ENCODE measurements at regions not wholly inside any gene's neighbourhood (a gene's known extent, or its start where the extent isn't known, plus 50 kb on each side); places are given as distances from the start of the nearest gene placed in this dataset.
"Not testable (repeated sequence)": the region's sequence is repeated elsewhere in the genome, so short reads cannot be mapped to it uniquely, and the experiment has no call there.

DNA sequence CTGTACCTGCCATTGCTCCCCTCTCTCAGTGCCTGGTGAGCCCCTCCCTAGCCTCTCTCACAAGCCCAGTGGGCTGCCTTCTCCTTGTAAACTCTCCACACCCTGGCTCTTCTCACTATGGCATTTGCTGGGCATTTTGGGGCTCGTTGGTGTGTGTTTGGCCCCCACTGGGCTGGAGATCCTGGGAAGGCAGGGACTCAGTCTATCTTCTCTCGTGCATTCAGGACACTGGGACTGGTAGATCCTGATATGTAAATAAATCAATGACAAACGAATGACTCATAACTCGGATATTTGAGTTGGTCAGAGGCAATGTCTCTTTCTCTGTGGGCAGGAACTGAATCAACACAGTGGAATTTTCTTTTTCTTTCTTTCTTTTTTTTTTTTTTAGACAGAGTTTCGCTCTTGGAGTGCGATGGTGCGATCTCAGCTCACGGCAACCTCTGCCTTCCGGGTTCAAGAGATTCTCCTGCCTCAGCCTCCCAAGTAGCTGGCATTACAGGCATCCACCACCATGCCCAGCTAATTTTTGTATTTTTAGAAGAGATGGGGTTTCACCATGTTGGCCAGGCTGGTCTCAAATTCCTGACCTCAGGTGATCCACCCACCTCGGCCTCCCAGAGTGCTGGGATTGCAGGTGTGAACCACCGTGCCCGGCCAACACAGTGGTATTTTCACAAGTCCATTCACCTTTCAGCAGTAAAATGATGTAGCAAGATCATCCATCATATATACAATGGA, 144.6 kb upstream of the SPRED2 start:
- Histone ChIP-seq H3K9me3 (replicated peaks) (peaks cover 6% of the 10 kb centered on the region), H3K27me3 (replicated peaks) (no peaks in the 10 kb centered on the region), H3K4me1 (replicated peaks) (peaks cover 25% of the 10 kb centered on the region), H3K27ac (peak overlapping the region; percentile 95), H3K36me3 (no peaks in the 10 kb centered on the region), H3K4me3 (no peak overlapping the region)
- peak; percentile 69 to 95 for DNase-seq (ENCODE audit: low read depth in 1 of 2, low spot score in 2 of 2)

DNA sequence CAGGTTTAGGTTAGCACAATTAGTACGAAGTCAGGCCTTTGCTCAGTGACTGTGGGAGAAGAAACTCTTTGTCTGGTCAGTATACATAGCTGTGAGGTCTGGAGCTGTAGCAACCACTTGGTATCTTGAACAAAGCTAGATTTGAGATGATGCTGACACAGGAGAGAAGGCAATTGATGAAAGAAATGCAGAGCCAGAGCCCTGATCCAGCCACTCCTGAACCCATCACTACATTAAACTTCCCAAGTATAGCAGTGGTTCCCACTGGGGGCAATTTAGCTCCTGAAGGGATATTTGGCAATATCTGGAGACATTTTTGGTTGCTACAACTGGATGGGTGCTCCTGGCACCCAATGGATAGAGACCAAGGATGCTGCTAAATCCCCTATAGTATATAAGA, 143.9 kb upstream of the SPRED2 start:
- Histone ChIP-seq H3K27me3 (replicated peaks) (no peaks in the 10 kb centered on the region), H3K4me3 (no peak overlapping the region), H3K9me3 (replicated peaks) (peaks cover 6% of the 10 kb centered on the region), H3K4me1 (replicated peaks) (peaks cover 25% of the 10 kb centered on the region), H3K36me3 (no peaks in the 10 kb centered on the region), H3K27ac (peak overlapping the region; percentile 95)
- DNase-seq (ENCODE audit: low read depth in 1 of 2, low spot score in 2 of 2): no peak

DNA sequence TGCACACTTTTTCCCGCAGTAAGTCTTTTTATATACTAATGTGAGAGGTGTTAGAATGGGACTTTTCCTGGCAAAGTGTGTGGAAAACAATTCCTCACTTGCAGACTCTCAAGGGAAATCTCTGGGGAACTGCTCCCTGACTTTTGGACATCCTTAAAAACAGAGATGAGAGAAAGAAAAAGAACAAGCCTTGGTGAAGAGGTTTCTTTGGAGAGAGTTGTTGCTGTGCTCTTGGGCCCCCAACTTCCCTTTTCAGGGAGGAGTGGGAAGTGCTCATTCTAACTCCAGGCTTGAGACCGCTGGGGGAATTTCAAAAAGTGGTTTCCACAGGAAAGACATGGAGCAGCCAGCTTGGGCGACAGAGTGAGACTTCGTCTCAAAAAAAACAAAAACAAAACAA, 142.6 kb upstream of the SPRED2 start:
- Histone ChIP-seq H3K36me3 (no peaks in the 10 kb centered on the region), H3K9me3 (replicated peaks) (peaks cover 6% of the 10 kb centered on the region), H3K27ac (0 out of 2 replicates have a peak overlapping the region, but pooled peaks have one; percentile 12), H3K4me3 (no peak overlapping the region), H3K27me3 (replicated peaks) (no peaks in the 10 kb centered on the region), H3K4me1 (replicated peaks) (peaks cover 24% of the 10 kb centered on the region)
- no peak for DNase-seq (ENCODE audit: low read depth in 1 of 2, low spot score in 2 of 2)

DNA sequence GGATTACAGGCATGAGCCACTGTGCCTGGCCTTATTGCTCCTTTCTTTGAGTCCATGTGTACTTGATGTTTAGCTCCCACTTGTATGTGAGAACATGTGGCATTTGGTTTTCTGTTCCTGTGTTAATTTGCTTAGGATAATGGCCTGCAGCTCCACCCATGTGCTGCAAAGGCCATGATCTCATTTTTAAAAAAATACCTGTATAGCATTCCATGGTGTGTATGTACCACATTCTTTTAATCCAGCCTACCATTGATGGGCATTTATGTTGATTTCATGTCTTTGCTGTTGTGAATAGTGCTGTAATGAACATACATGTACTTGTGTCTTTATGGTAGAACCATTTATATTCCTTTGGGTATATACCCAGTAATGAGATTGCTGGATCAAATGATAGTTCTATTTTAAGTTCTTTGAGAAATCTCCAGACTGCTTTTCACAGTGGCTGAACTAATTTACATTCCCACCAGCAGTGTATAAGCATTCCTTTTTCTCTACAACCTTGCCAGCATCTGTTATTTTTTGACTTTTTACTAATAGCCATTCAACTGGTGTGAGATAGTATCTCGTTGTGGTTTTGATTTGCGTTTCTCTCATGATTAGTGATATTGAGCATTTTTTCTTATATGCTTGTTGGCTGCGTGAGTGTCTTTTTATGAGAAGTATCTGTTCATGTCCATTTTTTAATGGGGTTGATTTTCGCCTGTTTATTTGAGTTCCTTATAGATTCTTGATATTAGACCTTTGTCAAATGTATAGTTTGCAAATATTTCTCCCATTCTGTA, 136.4 kb upstream of the SPRED2 start:
- DNase-seq (ENCODE audit: low read depth in 1 of 2, low spot score in 2 of 2); H3K27me3 ChIP-seq (replicated peaks); H3K27ac ChIP-seq; H3K4me3 ChIP-seq; H3K9me3 ChIP-seq (replicated peaks); H3K36me3 ChIP-seq; H3K4me1 ChIP-seq (replicated peaks): not testable (repeated sequence)

DNA sequence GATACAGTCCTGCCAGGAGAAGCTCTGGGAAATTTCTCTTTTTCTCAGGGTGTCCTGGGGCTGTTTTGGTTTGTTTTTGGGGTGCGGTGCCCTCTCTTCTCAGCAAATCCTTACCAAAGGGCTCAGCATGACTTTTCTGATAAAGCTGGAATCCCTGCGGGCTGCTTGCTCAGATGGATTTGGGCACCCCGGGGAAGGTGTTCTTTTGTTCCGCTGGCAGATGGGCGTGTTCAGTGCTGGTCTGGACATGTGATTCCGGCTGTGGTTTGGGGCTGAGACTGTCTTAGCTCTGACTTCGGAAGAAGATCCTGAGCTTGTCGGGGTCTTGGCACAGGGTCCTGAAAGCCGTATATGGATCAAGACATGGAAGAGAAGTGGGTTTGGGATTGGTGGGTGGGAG, 134.2 kb upstream of the SPRED2 start:
- Histone ChIP-seq H3K27me3 (replicated peaks) (no peaks in the 10 kb centered on the region), H3K27ac (no peak overlapping the region), H3K4me3 (no peak overlapping the region)

DNA sequence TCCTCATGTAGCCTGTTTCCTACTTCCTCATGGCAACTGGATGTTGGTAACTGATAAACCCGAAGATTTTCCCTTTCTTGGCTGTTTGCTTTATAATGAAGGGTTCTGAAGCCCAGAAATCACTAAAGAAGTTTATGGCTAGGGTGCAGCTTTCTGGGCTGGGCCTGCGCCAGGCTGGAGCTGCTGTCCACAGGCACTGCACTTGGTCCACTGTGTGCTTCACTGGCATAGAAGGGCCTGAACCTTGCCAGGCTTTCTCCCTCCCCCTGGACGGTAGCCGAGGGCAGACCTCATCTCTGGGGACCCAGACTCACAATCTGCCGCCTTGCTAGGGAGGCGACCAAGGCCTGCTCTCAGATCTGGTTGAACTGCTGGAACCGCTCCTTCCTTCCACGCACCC, 133.3 kb upstream of the SPRED2 start:
- H3K9me3 ChIP-seq (replicated peaks): no peaks in the 10 kb centered on the region
- no peak overlapping the region for H3K27ac ChIP-seq
- DNase-seq (ENCODE audit: low read depth in 1 of 2, low spot score in 2 of 2): no peak
- no peak overlapping the region for H3K4me3 ChIP-seq
- H3K36me3 ChIP-seq: no peaks in the 10 kb centered on the region
- H3K4me1 ChIP-seq (replicated peaks): no peaks in the 10 kb centered on the region; the same call in 1 of the 2 replicates
- H3K27me3 ChIP-seq (replicated peaks): no peaks in the 10 kb centered on the region

More for the DNA sequence above, 134.2 kb upstream of the SPRED2 start:
- H3K4me1 ChIP-seq (replicated peaks): no peaks in the 10 kb centered on the region; the same call in 1 of the 2 replicates
- no peaks in the 10 kb centered on the region for H3K9me3 ChIP-seq (replicated peaks)
- no peaks in the 10 kb centered on the region for H3K36me3 ChIP-seq
- DNase-seq (ENCODE audit: low read depth in 1 of 2, low spot score in 2 of 2): no peak

DNA sequence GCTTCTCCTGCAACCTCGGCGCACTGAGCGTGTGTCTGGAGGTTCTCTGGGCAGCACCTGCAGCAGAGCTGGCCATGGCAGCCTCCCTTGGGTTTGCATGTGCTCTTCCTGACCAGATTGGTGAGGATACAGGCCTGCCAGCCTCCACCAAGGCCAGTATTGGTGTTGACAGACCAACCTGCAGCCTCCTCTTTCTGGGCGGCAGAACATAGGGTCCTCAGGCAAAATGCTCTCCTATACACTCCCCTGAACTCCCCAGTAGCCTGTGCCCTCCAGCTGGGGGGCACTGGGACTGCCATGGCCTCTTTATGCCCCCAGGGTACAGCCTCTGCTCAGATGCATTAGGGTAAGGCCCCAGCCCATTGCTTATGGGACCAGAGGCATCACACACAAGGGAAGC, 131.9 kb upstream of the SPRED2 start:
- Histone ChIP-seq H3K9me3 (replicated peaks) (no peaks in the 10 kb centered on the region), H3K4me3 (no peak overlapping the region), H3K27me3 (replicated peaks) (no peaks in the 10 kb centered on the region), H3K4me1 (replicated peaks) (no peaks in the 10 kb centered on the region; the same call in 1 of the 2 replicates), H3K36me3 (no peaks in the 10 kb centered on the region), H3K27ac (no peak overlapping the region)
- no peak for DNase-seq (ENCODE audit: low read depth in 1 of 2, low spot score in 2 of 2)

DNA sequence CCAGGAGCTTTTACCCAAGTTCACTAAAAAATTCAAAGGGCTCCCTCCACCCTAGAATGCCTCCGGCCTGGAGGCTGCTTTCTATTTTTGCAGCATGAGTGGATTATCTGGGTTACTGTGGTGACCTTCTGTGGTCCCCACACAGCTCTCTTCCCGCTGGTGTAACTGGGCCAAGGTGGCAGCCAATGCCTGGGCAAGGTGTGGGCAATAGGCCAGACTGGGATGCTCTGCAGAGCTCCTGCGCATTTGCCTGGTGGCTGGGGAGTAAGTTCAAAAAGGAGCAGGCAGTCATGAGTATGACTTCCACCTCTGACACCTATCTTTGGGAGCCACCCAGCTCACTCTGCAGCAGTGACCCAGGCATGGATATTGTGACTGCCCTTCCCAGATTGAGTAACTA, 130.5 kb upstream of the SPRED2 start:
- no peaks in the 10 kb centered on the region for H3K9me3 ChIP-seq (replicated peaks)
- no peaks in the 10 kb centered on the region for H3K27me3 ChIP-seq (replicated peaks)
- DNase-seq (ENCODE audit: low read depth in 1 of 2, low spot score in 2 of 2): no peak
- H3K4me1 ChIP-seq (replicated peaks): no peaks in the 10 kb centered on the region; the same call in 1 of the 2 replicates
- H3K27ac ChIP-seq: no peak overlapping the region
- no peaks in the 10 kb centered on the region for H3K36me3 ChIP-seq
- no peak overlapping the region for H3K4me3 ChIP-seq

DNA sequence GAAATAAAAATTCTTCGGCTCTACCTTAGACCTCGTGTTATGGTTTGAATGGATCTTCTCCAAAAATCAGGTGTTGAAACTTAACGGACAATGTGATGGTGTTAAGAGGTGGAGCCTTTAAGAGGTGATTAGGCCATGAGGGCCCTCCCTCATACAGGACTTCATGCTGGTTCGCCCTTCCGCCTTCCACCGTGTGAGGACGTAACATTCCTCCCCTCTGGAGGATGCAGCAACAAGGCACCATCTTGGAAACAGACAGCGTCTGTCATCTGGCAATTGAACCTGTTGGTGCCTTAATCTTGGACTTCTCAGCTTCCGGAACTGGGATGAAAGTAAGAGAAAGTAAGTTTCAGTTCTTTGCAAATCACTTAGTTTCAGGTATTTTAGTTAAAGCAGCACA, 126.3 kb upstream of the SPRED2 start:
- H3K27ac ChIP-seq: no peak overlapping the region
- no peaks in the 10 kb centered on the region for H3K9me3 ChIP-seq (replicated peaks)
- no peaks in the 10 kb centered on the region for H3K27me3 ChIP-seq (replicated peaks)
- H3K4me3 ChIP-seq: no peak overlapping the region
- H3K4me1 ChIP-seq (replicated peaks): peaks cover 3% of the 10 kb centered on the region; the same call in 1 of the 2 replicates
- DNase-seq (ENCODE audit: low read depth in 1 of 2, low spot score in 2 of 2): no peak
- no peaks in the 10 kb centered on the region for H3K36me3 ChIP-seq

DNA sequence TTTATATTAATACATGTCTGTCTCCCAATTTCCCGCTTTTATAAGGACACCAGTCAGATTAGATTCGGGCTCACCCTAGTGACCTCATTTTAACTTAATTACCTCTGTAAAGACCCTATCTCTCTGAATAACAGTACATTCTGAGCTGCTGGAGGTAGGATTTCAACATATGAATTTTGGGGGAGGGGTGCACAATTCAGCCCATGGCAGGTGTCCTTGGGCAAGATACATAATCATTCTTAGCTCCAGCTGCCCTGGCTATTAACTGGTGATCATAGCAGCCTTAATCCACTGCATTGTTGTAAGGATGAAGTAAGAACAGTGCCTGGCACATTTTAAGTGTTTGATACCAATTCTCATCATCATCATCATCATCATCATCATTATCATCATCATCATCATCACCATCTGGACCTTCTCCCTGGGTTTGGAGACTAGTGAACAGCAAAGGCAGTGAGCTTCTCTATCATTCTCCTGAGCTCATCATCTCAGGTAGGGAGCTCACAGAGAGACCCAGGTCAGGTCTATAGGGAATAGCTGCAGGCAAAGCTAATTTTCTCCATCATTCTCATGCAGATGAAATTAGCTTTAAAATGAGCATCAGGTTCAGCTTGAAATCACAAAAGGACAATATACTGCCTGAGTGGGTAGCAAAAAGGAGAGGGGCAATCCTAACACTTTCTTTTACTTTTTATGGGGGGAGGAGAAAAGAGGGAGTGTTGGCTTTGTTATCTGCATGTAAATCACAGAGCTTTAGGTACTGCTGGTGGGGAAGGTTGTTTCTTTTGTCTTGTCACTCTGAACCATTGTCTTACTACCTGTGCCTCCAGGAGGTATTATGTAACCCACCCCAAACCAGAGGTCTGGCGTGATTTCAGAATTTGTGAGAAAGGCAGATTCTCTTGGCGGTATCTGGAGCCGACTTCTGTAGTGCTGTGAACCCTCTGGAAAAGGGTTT, 125.5 kb upstream of the SPRED2 start:
- no peak for DNase-seq (ENCODE audit: low read depth in 1 of 2, low spot score in 2 of 2)
- Histone ChIP-seq H3K27me3 (replicated peaks) (no peaks in the 10 kb centered on the region), H3K4me1 (replicated peaks) (peaks cover 3% of the 10 kb centered on the region; the same call in 1 of the 2 replicates), H3K27ac (no peak overlapping the region), H3K4me3 (no peak overlapping the region), H3K9me3 (replicated peaks) (no peaks in the 10 kb centered on the region), H3K36me3 (no peaks in the 10 kb centered on the region)

DNA sequence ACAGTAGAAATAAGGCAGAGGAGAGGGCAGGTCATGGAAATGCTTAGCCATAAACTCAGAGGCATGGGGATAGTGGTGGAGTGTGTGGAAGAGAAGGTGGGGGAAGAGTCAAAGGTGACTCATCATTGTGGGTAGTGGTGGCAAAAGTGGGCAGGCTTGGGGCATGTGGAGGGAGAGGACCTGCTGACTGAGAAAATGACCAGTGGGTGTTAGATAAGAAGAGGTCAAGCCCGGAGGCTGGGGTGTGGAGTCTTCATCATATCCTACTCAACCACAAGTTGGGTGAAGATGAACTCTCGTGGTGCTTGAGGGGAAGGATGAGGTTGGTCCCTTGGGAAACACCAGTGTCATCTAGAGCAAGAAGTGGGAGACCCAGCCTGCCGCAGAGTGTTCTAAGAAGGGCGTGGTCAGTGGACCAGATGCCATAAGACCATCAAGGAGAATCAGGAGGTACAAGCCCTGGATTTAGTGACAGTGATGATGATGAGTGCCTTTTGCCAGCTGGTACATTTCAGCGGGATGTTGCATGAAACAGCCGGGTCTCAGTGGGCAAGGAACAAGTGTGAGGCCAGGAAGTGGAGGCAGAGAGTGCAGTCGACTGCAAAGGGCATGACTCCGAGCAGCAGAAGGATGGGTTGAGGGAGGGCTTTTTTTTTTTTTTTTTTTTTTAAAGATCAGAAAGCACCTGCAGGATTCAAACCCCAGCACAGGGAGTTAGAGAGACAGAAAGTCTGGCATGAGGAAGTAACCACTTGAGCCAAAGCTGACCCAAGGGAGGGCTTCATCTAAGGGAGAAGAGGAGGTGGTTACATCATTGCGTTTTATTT, 122.6 kb upstream of the SPRED2 start:
- Histone ChIP-seq H3K36me3 (no peaks in the 10 kb centered on the region), H3K4me3 (no peak overlapping the region), H3K4me1 (replicated peaks) (peaks cover 3% of the 10 kb centered on the region; the same call in 1 of the 2 replicates), H3K9me3 (replicated peaks) (no peaks in the 10 kb centered on the region), H3K27me3 (replicated peaks) (no peaks in the 10 kb centered on the region), H3K27ac (no peak overlapping the region)
- no peak for DNase-seq (ENCODE audit: low read depth in 1 of 2, low spot score in 2 of 2)

DNA sequence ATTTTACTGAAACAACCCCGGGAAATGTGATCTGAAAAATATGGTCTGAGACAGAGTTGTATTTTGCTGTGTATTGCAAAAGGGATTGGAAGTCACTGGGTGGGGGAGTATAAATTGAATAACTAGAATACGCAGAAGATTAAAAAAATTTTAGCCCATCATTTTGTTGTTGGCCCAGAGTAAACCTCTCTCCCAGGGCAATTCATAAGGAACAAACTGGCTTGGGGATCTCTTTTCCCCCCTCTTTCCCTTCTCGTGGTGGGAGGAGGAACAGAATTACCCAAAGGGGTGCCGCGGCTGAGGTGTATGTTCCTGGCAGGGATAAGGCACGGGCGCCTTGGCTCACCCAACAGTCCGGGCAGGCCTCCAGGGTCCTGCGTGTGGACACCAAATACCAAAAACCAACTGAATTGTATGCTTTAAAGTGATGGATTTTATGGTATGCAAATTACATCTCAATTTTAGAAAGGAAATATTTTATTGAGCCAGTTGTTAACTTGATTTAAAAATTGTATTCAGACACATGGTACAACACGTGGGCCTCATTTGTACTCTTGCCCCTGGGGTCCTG, 121.2 kb upstream of the SPRED2 start:
- Histone ChIP-seq H3K4me3 (no peak overlapping the region), H3K9me3 (replicated peaks) (no peaks in the 10 kb centered on the region)
- DNase-seq (ENCODE audit: low read depth in 1 of 2, low spot score in 2 of 2): no peak

More for the DNA sequence above, 121.2 kb upstream of the SPRED2 start:
- no peak overlapping the region for H3K27ac ChIP-seq
- H3K4me1 ChIP-seq (replicated peaks): peaks cover 3% of the 10 kb centered on the region; the same call in 1 of the 2 replicates
- no peaks in the 10 kb centered on the region for H3K27me3 ChIP-seq (replicated peaks)
- no peaks in the 10 kb centered on the region for H3K36me3 ChIP-seq

Data from SJSA1 (cell line).